Activated CD8-positive, alpha-beta memory T cell treated with anti-CD3 and anti-CD28 coated beads, Interleukin-2, amount 50 U/mL, for 48 hours (primary cell): ENCODE measurements at regions not wholly inside any gene's neighbourhood (a gene's known extent, or its start where the extent isn't known, plus 50 kb on each side); places are given as distances from the start of the nearest gene placed in this dataset.

ENCODE experiments used
- DNase-seq: peaks from one replicate; pipeline ENCODE4 v3.0.0-alpha.2; 2020

DNA sequence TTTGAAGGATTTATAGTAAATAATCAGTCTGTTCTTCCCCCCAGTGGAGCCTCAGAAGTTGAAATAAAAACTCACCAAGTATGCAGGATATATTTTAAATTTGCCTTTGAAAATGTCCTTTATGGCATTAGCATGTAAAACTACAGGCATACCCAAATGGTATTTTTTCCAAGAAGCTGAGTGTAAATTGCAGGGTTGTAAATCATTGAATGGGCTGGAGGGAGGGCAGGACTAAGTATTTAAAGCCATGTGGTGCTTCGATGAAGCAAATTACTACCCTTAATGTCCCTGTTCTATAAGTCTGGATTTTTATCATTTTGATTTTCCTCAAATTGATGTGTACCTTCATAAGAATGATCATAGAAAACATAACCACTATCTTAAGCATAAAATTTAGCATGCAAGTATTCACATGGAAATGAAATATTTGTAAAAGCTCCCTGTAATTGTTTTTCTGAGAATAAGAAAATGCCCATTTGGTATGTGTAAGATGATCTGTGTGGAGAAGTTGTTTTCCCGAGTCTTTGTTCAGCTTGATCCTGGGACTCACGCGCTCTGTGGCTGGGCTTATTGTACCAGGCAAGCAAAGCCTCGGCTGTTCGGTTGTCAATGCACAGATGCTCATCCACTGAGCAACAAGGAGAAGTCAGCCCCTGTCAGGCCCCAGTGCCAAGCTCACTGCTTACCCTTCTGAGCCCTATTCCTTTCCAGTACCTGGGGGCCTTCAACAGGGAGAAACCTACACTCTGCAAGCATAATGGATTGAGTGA is 66.7 kb downstream of the CD164 start:
- DNase-seq, result no peak

DNA sequence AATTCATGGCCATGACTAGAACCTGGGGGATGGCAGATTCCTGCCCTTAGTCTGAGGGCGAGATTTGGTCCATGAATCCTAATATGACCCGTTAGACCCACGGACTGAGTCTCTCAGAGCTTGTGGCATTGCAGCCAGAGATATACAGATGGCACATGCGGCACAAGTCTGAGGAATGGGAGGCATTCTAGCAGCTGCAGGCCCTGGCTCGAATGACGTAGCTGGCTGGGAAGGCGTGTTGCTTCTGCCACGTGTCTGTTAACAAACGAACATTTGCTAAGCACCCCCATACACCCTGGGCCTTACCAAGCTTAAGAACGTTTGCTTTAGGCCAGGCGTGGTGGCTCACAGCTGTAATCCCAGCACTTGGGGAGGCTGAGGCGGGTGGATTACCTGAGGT is 68.0 kb downstream of the CD164 start:
- DNase-seq, result no peak

DNA sequence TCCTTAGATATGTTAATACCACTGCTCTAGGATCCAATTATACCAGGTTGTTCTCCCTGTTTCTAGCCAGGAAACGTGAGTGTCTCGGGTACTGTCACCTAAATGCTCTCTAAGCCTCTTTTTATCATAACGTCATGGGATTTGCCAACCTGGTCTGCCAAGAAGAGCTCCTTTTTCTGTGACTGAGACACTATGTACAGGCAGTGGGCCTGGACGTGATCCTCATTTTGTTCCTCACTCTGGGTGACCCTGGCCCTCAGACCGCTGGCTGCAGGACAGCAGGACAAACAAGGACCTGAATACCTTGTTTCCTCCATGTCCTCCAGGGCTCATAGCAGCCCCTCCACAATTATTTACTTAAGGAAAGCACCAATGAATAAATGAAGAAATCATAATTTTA is 69.1 kb downstream of the CD164 start:
- no peak for DNase-seq

DNA sequence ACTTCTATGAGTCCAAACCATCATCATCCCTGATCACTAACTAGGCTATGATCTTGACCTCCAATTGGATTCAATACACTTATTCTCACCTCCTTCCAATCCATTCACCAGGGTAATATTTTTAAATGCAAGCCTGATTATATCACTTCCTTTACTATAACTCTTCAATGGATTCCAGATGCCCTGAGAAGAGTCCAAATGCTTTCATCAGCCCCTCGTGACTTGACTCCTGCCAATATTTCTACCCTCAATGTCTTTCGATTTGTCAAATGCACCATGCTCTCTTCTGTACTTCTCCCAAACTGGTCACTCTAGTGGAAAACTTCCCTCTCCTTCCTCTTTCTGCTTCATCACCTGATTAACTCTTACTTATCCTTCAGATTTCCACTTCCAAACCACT is 70.8 kb downstream of the CD164 start:
- no peak for DNase-seq

DNA sequence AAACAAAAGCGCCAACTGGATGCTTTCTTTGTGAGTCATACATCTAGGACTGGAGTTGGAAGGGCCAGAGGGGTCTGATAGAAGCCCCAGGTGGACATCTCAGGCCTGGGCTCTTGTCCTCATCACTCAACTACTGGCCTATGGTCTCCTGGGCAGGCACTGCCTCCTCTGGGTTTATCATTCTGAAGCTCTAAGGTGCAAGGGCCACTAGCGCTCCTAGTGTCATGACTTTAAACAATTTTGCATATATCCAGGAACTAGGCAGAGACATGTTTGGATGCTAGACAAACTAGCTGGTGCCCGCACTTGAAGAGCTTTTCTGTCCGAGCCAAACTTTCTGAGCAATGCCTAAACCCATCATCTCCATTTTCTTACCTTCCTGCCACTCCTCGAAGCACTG is 72.3 kb downstream of the CD164 start:
- no peak for DNase-seq

DNA sequence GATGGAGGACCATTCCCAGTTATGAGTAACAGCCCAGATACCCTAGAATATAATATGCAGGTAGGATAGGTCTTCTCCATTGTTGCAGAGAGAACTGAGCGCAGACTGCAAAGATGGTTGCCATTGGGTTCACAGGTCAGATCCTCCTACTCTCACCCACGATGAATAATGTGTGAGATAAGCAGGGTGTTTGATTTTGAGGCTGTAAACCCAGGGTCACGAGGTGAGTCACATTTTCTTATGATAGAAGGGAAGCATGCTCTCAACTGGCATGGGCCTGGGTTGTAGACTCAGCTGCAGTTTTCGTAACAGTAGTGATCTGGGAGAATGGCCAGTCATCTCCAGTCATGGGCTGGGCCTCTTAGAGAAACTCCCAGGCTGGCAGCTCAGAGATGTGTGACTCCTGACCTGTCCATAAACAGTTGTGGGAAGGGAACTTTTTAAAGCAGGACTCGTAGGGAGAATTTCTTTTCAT is 74.2 kb downstream of the CD164 start:
- DNase-seq, result peak; percentile 73

DNA sequence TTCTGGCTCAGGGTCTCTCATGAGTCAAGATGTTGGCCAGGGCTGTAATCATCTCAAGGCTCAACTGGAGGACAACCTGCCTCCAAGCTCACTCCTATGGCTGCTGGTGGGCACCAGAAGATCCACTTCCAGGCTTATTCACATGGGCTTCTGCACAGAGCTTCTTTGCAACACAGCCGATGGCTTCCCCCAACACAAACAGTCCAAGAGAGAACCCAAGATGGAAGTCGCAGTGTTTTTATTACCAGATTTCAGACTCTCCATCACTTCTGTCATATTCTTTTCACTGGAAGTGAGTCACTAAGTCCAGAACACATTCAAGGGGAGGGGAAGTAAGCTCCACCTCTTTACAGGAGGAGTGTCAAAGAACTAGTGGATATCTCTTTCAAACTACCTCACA is 75.5 kb downstream of the CD164 start:
- no peak for DNase-seq

DNA sequence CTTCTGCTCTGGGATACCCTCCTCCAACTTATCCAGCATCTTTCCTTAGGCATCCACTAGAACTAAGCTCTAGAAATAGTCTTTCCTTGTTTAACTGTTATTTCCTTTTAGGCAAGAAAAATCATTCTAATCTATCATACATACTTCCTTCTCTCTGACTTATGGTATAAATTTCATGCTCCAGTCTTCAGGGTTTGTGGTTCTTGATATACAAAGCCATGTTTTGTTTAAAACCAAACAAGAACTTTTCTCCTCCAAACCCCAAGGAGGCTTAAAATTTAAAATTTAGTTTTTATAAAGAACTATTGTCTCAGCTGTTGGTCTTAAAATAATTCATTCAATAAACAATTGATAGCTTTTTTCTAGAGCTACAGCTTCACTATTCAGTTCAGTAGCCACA is 77.2 kb downstream of the CD164 start:
- DNase-seq, result no peak

DNA sequence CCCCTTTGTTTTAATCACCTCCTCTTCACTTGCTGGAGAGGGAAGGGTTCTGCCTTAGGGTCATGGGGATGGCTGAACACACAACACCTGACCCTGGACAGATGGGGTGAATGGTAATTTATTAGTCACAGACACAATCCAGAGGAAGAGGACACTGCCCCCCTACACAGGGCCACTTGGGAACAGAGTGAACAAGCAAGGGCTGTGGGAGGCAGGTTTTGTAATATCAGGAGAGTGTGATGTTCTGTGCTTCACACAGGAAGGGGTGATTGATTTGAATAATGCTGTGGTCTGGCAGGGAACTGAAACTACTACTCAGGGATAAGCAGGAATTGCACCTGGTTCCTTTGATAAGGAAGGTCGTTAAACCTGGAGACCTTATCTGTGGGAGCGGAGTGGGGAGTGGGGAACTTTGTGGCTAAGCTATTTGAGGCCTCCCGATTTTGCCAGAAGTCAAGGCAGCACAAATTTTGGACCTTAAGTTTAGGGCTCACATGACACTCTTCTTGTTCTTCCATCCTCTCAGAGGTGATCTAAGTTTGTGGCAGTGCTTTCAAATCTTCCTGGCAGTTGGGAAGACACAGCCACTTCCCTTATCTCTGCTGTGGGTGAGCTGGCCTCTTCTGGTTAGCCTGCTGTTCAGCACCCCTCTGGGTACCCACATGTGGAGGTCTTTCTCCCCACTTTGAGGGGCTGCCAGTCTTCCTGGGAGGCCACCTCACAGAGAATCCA is 77.8 kb downstream of the CD164 start:
- DNase-seq, result no peak

DNA sequence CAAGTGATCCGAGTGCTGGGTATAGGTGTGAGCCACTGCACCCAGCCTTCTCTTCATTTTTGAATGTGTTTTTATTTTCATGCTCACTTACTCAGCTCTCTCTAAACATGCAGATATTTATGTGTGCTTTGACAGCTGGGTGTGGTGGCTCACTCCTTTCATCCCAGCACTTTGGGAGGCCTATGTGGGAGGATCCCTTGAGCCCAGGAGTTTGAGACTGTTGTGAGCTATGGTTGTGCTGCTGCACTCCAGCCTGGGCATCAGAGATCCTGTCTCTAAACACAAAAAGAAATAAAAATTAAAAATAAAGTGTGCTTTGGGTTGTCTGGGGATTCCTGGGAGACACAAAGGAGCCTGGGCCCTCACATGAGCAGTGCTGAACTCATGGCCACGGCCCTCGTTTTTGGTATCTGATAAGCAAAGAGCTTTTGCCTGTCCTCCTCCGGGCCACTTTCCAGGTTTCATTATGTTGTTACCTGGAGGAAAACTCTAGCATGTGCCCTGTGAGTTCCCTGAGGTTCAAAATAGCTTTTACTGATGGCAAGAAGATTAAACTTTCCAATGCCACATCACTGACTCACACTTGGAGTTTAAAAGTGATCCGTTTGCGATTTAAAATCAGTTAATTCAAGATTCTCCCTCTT is 78.5 kb downstream of the CD164 start:
- DNase-seq, result no peak

DNA sequence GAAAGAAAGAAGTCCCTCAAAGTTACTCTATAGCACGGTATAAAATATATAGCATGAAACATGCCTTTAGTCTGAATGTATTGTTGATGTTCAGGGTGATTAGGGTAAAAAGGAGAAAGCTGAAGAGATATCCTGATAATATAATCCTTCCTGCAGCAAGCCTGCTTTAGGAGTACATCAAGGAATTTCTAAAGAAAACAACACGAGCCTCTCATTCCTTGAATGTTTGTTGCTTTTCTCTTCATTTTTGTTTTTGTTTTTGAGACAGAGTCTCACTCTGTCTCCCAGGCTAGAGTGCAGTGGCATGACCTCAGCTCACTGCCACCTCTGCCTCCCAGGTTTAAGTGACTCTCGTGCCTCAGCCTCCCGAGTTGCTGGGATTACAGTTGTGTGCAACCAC is 79.1 kb downstream of the CD164 start:
- no peak for DNase-seq

DNA sequence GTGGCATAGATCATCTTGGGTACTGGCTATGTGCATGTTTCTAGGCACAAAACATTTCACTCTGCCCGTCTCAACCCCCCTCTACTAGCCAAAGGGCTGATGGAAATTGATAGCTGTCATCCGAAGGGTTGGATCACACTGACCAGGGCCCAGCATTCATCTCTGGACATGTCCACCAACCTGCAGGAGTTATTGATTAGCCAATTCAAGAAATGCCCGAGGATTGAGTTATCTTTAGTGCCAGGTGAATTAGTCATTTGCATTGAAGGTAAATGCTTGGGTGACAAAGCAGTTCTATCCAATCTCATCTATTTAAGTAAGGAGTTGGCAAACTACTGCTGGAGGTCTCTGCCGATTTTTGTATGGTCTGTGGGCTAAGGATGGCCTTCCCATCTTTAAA is 80.1 kb downstream of the CD164 start:
- no peak for DNase-seq

DNA sequence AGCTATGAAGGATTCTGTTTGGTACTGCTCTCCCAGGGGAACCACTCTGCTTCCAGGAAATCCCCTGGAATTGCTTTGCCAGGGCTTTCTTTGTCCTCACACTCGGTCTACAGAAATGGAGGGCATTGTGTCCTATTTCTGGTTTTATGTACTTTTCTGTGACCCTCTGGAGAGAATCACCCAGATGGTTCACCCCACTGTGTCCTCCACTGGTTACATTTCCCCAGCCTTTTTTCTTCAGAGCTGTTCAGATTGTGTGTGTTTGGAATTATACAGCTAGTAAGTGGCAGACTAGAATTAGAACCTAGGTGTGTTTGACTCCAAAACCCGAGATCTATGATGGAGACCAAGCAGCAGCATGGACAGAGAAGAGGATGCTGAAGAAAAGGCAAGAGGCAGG is 80.8 kb downstream of the CD164 start:
- no peak for DNase-seq

DNA sequence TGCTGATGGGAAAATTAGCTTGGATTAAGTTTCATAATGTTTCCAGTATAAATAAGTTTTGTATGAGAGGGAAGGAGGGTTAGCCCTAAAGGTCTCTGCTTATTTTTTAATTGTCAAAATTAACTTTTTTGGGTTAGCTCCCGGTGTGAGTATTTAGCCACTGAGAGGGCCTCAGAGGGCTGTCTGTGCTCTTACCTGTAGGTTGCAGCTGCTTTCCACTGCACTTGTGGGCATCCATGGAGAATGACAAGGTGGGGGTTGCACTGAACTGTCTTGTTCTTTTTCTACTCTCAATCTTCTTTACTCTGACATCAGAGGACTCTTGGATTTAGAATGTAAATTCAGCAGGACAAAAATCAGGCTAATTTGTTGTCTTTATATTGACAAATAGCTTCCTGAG is 81.4 kb downstream of the CD164 start:
- no peak for DNase-seq

DNA sequence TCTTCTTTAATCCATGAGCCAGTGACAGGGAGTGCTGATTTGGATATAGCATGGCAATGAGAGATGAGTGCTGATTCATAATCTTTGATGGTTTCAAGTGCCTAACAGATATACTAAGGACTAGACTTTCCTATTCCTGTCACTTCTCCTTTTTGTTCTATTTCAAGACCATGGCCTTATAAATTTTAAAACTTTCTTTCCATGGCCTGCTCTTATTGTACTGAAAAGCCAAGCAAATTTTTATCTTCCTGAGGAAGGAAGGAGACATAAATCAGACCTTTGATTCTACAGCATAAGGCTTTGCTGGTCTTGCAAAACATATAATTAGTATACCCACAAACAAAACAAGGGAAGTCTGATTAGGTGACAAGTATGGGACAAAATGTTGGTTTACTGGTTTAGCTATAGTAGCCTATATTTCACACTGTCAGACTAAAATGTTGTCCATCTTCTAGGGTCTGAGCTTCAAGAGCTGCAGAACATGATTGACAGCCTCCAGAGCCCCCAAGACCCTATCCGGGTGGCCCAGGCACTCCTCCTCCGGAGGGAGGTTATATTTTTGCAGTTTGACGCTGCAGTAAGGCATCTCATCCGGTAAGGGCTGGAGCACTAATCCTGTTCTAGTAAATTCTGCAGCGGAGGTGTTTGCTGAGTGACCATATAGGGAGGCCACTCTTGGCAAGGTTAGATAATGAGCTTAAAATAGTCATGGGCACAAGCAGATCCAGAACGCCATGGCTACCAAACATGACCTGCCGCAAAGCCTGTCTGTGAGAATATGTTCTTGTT is 82.3 kb downstream of the CD164 start:
- DNase-seq, result no peak

DNA sequence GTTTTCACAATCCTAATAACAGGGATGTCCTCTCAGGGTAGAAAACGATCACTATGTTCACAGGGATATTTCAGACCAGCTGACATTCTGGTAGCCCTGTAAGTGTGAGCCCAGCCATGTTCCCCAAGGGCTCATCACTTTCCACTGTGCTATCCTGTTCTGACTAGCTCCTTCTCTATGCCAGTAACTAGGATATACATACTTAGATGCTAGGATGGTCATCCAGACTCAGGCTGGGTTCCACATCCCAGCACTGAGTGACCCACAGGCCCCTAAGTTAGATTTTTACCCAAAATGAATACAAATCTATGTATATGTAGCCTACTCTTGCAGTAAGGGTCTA is 83.0 kb downstream of the CD164 start:
- no peak for DNase-seq

DNA sequence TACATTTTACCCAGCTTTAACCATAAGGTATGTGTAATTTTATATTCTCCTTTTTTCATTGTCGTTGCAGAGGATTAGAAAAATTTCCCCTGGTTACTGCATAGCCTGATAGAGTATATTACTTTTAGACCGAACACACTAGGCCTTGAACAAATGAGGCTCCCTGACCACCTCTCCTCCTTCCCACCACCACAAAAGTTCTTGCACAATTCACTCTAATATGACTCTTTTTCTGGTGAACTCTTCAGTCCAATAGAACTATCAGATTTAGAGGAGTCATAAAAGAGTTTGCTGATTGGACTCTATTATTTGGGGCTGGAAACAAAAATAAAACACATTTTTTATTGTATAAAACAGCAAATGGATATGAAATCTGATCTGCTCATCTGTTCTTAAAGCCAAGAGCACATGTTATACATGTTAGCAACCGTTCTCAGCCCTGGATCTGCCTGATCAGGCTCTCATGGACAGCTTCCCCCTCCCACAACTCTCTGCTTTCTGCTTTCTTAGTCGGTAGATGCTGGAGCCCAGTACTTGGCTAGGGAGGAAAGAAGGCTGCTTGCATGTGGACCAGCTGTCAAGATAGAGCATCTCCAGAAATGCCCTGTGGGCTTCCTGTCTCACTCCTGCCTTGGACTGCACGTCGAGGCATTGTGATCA is 83.5 kb downstream of the CD164 start:
- no peak for DNase-seq

DNA sequence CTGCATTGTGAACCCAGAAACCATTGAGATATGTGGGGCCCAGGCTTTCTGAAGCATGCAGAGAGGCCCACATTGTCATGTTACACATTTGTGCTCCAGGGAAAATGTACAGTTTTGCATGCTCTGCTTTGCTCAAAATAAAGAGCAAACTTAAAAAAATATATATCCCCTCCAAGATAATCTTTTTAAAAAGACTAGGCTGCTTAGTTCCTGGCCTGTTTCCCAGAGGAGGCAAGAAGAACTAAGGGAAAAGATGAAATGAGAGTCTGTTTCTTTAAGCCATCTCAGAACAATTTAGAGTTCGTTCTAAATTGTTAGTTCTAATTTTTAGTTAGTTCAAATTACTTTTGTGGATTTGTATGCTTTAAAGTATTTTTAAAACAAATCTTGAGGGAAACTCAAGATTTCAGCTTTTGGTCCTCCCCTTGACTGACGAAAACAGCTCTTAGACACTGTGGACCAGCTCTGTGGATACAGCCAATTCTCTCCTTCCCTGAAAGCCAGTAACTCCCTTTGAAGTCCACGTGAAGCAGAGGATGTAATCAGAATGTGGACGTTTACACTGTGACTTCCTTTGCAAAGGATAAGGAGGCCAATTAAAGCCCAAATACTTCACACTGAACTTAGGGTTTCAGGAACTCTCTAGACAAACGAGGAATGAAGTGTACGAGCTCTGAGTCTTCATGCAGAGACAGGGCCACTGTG is 84.7 kb downstream of the CD164 start:
- no peak for DNase-seq

DNA sequence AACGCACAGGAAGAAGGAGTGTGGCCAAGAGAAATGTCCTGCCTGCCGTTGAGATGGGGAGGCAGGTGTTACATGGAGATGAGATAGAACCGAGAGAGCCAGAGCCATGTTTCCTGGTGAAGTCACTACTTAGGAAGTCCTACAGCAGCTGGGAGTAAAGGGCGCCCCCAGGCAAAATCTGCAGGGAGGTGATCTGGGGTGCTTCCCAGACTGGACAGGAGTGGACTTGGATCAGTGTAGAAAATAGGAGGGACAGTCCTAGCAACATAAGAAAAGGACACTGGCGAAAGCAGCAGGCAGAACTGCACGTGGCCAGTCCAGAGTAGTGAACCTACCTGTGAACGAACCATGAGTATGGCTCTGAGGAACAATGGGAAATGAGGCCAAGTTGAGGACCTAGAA is 85.3 kb downstream of the CD164 start:
- DNase-seq, result no peak

DNA sequence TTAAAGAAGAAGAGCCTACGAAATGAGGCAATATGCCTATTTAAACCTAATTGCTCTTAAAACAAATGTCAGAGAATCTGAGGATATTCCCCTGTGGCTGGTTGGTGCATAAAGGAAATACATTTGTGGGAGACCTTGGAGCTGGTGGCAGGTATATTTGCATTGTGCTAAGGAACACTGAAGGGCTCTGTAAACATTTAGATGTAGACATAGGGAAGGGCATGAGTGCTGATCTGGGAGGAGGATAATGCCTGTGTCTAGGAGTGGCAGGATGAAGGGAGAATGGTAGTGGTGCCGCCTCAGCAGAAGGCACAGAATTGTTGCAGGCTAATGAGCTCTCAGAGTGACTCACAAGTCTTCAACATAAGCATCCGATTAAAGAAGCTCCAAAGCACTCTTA is 85.8 kb downstream of the CD164 start:
- DNase-seq, result no peak

DNA sequence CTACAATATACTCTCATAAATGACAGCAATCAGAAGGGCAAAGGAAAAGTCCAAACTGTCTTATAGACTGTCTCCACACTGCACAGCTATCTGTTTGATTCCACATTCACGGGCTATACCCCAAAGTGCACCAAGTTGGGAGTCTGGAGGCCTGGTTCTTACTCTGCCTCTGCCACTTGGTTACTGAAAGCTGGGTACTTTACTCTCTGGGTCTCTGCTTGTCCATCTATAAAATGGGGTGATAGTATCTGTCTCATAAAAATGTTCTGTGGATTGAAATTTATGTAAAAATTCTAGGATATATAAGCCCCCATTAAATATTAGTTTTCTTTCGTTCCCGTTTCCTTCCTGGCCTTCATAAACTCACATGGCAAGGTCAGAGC is 86.5 kb downstream of the CD164 start:
- no peak for DNase-seq

DNA sequence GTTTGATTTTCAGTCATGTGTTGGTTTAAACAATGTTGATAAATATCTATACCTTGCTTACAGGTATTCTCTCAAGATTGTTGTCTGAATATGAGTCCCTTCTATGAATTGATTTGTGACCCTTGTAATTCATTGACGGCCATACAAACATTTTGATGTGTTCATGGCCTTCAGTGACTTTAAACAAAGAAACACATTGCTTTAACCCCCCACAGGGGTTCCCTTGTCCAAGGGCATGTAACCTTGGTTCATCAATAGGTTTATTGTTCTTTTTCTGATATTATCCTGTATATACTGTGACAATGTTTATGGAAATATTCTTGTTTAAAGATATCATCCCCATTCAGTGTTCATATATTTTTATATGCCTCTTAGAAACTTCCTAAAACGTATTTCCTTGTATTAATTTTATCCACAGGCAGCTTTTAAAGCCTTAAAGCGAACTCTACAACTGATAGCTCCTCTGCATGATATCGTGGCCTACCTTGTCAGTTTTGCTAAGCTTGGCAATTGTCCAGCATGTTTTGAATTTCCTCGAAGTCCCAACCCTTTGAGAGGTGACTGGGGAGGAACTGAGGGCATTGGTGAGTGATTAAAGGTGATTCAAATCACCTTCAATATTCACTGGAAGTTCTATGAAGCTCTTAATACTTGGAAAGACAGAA is 87.0 kb downstream of the CD164 start:
- no peak for DNase-seq
